Mesothelial cell of epicardium (in vitro differentiated cells): ENCODE measurements at regions not wholly inside any gene's neighbourhood (a gene's known extent, or its start where the extent isn't known, plus 50 kb on each side); places are given as distances from the start of the nearest gene placed in this dataset.

Experiments used
- DNase-seq, 2 experiments: peaks; one replicate each; pipeline ENCODE4 v3.0.0; 2021; ENCODE audit warnings: low spot score in 2 of 2; ENCODE audit not compliant: unreplicated experiment in 2 of 2
- H3K27ac Mint-ChIP-seq: 2 replicates; pipeline ENCODE4 v1.8.0; 2021; ENCODE audit warnings: mixed read lengths
- H3K27me3 Mint-ChIP-seq: 2 replicates; pipeline ENCODE4 v1.8.0; 2021; ENCODE audit warnings: low read depth, mixed read lengths
- H3K36me3 Mint-ChIP-seq: 2 replicates; pipeline ENCODE4 v1.8.0; 2021; ENCODE audit warnings: mixed read lengths
- H3K4me1 Mint-ChIP-seq: 2 replicates; pipeline ENCODE4 v1.8.0; 2021; ENCODE audit warnings: mixed read lengths
- H3K4me3 Mint-ChIP-seq: 2 replicates; pipeline ENCODE4 v1.8.0; 2021; ENCODE audit warnings: mild to moderate bottlenecking, moderate library complexity, mixed read lengths
- H3K9me3 Mint-ChIP-seq: 2 replicates; pipeline ENCODE4 v1.8.0; 2021; ENCODE audit warnings: mixed read lengths
- CTCF ChIP-seq: fragments of 200-600 bp; sonication (generic); IDR thresholded peaks from one replicate; pipeline ENCODE4 v1.5.0; 2021; ENCODE audit warnings: antibody characterized with exemption; ENCODE audit not compliant: unreplicated experiment

- H3K36me3 Mint-ChIP-seq, result no peaks in the 10 kb centered on the region
- TF ChIP-seq CTCF, result no peak
- no peaks in the 10 kb centered on the region for H3K27me3 Mint-ChIP-seq
- H3K4me3 Mint-ChIP-seq, result no peak overlapping the region
- H3K27ac Mint-ChIP-seq, result no peak overlapping the region
- H3K4me1 Mint-ChIP-seq, result peaks cover 3% of the 10 kb centered on the region
- H3K9me3 Mint-ChIP-seq, result peaks cover 5% of the 10 kb centered on the region
- no peak for DNase-seq
These were observed 418.3 kb upstream of the LRRTM1 start for GRCh38 chr2:80722803-80723202.

GRCh38 chr2:80719607-80720006 is 415.1 kb upstream of the LRRTM1 start:
- Mint-ChIP-seq H3K27me3 (peaks cover 14% of the 10 kb centered on the region), H3K4me1 (no peaks in the 10 kb centered on the region), H3K9me3 (no peaks in the 10 kb centered on the region), H3K4me3 (no peak overlapping the region), H3K36me3 (no peaks in the 10 kb centered on the region), H3K27ac (no peak overlapping the region)
- no peak for DNase-seq
- TF ChIP-seq CTCF, result no peak

DNA sequence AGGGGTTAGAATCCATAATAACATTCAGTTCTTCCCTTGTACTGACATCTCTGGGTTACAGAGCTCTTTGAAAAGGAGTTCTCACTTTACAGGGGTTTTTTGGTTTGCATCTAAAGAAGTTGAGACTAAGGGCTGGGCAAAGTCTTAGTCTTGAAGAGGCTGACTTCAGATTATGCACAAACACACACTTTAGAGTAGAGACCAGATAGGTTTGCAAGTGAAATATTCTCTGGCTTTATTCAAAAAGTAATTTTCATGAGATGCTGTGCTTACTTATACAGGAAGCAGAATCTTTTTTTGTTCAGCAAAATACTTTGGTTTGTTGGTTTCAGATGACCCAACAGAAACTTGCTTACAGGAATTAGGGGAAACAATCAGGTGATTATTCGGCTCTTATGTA is 410.9 kb upstream of the LRRTM1 start:
- Mint-ChIP-seq H3K9me3 (no peaks in the 10 kb centered on the region), H3K27me3 (peaks cover 14% of the 10 kb centered on the region), H3K36me3 (no peaks in the 10 kb centered on the region), H3K4me3 (no peak overlapping the region), H3K4me1 (no peaks in the 10 kb centered on the region), H3K27ac (no peak overlapping the region)
- TF ChIP-seq CTCF, result no peak
- no peak for DNase-seq

DNA sequence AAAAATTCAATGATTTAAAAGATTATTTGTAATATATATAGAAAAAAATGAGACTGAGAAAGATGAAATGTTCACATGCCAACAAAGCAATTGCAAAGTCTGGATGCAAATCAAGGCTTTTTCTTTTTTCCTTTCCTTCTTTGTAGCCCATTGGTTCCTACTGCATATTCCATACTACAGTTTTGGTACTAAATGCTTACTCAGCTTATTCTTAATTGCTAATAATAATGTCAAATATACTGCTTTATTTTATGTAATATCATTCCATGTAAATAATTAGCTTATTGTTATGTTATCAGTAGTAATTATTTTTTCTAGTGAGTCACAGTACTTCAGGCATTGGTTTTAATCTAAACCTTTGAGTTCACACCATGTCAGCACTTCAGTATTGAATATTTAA is 407.4 kb upstream of the LRRTM1 start:
- H3K9me3 Mint-ChIP-seq, result no peaks in the 10 kb centered on the region
- no peaks in the 10 kb centered on the region for H3K4me1 Mint-ChIP-seq
- H3K36me3 Mint-ChIP-seq, result no peaks in the 10 kb centered on the region
- H3K27me3 Mint-ChIP-seq, result peaks cover 14% of the 10 kb centered on the region
- DNase-seq, result no peak
- no peak overlapping the region for H3K4me3 Mint-ChIP-seq
- H3K27ac Mint-ChIP-seq, result no peak overlapping the region
- no peak for TF ChIP-seq CTCF

- H3K27ac Mint-ChIP-seq, result no peak overlapping the region
- no peaks in the 10 kb centered on the region for H3K9me3 Mint-ChIP-seq
- no peak for DNase-seq
These were observed 402.4 kb upstream of the LRRTM1 start for GRCh38 chr2:80706951-80707350.

More at GRCh38 chr2:80706951-80707350, 402.4 kb upstream of the LRRTM1 start:
- no peak for TF ChIP-seq CTCF
- peaks cover 9% of the 10 kb centered on the region for H3K4me1 Mint-ChIP-seq
- H3K27me3 Mint-ChIP-seq, result no peaks in the 10 kb centered on the region
- no peaks in the 10 kb centered on the region for H3K36me3 Mint-ChIP-seq
- H3K4me3 Mint-ChIP-seq, result no peak overlapping the region
